ENCODE measurements at regions not wholly inside any gene's neighbourhood (a gene's known extent, or its start where the extent isn't known, plus 50 kb on each side); places are given as distances from the start of the nearest gene placed in this dataset.

DNA sequence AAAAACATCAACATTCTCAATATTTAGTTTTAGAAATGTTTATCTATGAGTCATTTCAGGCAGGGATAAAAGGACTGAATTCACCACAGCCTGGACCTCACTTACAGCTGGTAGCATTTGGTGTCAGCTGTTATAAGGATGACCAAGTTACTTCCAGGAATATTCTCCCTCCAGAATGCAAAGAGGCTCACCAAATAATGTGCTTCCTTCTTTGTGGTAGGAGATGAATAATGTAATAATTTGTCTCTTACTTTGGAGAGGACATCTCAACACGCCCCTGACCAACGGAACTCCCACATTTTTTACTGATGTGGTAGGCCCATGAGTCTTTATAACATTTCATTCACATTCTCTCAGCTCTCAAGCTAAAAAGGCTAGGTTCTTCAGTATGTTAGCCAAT is 825.9 kb upstream of the GRAMD2B start:
- Histone ChIP-seq H3K9me3 (ENCODE audit: control insufficient read depth, insufficient read depth, low read depth, low read length) (no peaks in the 10 kb centered on the region; the same call in 1 of the 2 replicates), H3K4me1 (ENCODE audit: control insufficient read depth, insufficient read depth, low read length) (no peaks in the 10 kb centered on the region), H3K36me3 (ENCODE audit: control insufficient read depth, insufficient read depth, low read length) (no peaks in the 10 kb centered on the region), H3K4me3 (ENCODE audit: low read depth in 2 of 2, low read length in 2 of 2) (no peak overlapping the region), H3K27me3 (ENCODE audit: control insufficient read depth, insufficient read depth, low read length) (no peaks in the 10 kb centered on the region), H3K27ac (ENCODE audit: low read length) (peak overlapping the region; percentile 41; the same call in 1 of the 2 replicates)
- TF ChIP-seq POLR2AphosphoS5 (IDR thresholded peaks at IDR 0.05; ENCODE audit: low read depth, low read length) = no peak
- TF ChIP-seq SIN3A (IDR thresholded peaks at IDR 0.05; ENCODE audit: borderline replicate concordance, insufficient read depth, low read depth, low read length) = no peak
- TF ChIP-seq, protein P1, sequence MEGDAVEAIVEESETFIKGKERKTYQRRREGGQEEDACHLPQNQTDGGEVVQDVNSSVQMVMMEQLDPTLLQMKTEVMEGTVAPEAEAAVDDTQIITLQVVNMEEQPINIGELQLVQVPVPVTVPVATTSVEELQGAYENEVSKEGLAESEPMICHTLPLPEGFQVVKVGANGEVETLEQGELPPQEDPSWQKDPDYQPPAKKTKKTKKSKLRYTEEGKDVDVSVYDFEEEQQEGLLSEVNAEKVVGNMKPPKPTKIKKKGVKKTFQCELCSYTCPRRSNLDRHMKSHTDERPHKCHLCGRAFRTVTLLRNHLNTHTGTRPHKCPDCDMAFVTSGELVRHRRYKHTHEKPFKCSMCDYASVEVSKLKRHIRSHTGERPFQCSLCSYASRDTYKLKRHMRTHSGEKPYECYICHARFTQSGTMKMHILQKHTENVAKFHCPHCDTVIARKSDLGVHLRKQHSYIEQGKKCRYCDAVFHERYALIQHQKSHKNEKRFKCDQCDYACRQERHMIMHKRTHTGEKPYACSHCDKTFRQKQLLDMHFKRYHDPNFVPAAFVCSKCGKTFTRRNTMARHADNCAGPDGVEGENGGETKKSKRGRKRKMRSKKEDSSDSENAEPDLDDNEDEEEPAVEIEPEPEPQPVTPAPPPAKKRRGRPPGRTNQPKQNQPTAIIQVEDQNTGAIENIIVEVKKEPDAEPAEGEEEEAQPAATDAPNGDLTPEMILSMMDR (IDR thresholded peaks at IDR 0.05) = no peak
- TF ChIP-seq TCF7L2 (IDR thresholded peaks at IDR 0.05; ENCODE audit: low read depth, low read length) = no peak
- TF ChIP-seq, protein P2, sequence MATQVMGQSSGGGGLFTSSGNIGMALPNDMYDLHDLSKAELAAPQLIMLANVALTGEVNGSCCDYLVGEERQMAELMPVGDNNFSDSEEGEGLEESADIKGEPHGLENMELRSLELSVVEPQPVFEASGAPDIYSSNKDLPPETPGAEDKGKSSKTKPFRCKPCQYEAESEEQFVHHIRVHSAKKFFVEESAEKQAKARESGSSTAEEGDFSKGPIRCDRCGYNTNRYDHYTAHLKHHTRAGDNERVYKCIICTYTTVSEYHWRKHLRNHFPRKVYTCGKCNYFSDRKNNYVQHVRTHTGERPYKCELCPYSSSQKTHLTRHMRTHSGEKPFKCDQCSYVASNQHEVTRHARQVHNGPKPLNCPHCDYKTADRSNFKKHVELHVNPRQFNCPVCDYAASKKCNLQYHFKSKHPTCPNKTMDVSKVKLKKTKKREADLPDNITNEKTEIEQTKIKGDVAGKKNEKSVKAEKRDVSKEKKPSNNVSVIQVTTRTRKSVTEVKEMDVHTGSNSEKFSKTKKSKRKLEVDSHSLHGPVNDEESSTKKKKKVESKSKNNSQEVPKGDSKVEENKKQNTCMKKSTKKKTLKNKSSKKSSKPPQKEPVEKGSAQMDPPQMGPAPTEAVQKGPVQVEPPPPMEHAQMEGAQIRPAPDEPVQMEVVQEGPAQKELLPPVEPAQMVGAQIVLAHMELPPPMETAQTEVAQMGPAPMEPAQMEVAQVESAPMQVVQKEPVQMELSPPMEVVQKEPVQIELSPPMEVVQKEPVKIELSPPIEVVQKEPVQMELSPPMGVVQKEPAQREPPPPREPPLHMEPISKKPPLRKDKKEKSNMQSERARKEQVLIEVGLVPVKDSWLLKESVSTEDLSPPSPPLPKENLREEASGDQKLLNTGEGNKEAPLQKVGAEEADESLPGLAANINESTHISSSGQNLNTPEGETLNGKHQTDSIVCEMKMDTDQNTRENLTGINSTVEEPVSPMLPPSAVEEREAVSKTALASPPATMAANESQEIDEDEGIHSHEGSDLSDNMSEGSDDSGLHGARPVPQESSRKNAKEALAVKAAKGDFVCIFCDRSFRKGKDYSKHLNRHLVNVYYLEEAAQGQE (IDR thresholded peaks at IDR 0.05; ENCODE audit: insufficient read depth in 1 of 2, low read depth in 2 of 2, low read length in 1 of 2) = no peak
- no TSS peak for BruUV-seq (replicated peaks)
- CTCF ChIA-PET = no interaction called here
- intact Hi-C loops (cut with micrococcal nuclease; ENCODE audit: unreplicated experiment) = no loop called here
- POLR2A ChIA-PET = interaction anchor here (0.6 kb wide), 1 partner anchor 619 kb away, joined by 3 read pairs; no protein-coding TSS in a partner anchor
- DNase-seq (ENCODE audit: low read depth, low spot score) = no peak
- in situ Hi-C loops (cut with HindIII; ENCODE audit: low pct_unique_long_range_greater_than_20kb, low sequenced_read_pairs) = no loop called here
- ATAC-seq = no peak

DNA sequence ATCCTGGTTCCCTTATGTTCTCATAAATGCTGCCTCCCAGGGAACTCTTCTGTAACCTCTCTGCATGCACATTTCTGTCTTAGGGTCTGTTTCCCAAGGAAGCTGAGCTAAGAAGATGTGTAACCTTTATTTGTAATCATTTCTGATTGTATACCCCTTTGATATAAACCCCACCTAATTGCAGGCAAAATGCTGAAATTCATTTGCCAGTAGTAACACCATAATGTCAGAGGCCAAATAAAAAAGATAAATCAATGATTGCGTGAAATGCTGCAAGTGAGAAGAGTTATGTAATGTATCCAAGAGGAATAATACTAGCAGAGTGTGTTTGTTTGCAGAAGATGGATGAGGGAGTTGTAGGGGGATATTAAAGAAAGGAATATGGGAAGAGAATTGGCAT is 822.6 kb upstream of the GRAMD2B start:
- Histone ChIP-seq H3K4me1 (ENCODE audit: control insufficient read depth, insufficient read depth, low read length) (no peaks in the 10 kb centered on the region), H3K27me3 (ENCODE audit: control insufficient read depth, insufficient read depth, low read length) (no peaks in the 10 kb centered on the region), H3K4me3 (ENCODE audit: low read depth in 2 of 2, low read length in 2 of 2) (no peak overlapping the region), H3K9me3 (ENCODE audit: control insufficient read depth, insufficient read depth, low read depth, low read length) (no peaks in the 10 kb centered on the region), H3K36me3 (ENCODE audit: control insufficient read depth, insufficient read depth, low read length) (no peaks in the 10 kb centered on the region), H3K27ac (ENCODE audit: low read length) (no peak overlapping the region)
- ATAC-seq = no peak
- DNase-seq (ENCODE audit: low read depth, low spot score) = no peak
- intact Hi-C loops (cut with micrococcal nuclease; ENCODE audit: unreplicated experiment) (no loop called here), in situ Hi-C loops (cut with HindIII; ENCODE audit: low pct_unique_long_range_greater_than_20kb, low sequenced_read_pairs) (no loop called here)
- POLR2A ChIA-PET = no interaction called here
- CTCF ChIA-PET = no interaction called here
- no TSS peak for BruUV-seq (replicated peaks)
- no peak for TF ChIP-seq SIN3A (IDR thresholded peaks at IDR 0.05; ENCODE audit: borderline replicate concordance, insufficient read depth, low read depth, low read length)
- TF ChIP-seq, protein P2 (IDR thresholded peaks at IDR 0.05; ENCODE audit: insufficient read depth in 1 of 2, low read depth in 2 of 2, low read length in 1 of 2) = no peak
- no peak for TF ChIP-seq POLR2AphosphoS5 (IDR thresholded peaks at IDR 0.05; ENCODE audit: low read depth, low read length)
- no peak for TF ChIP-seq TCF7L2 (IDR thresholded peaks at IDR 0.05; ENCODE audit: low read depth, low read length)
